CD4-positive, alpha-beta T cell treated with Interferon gamma for 1 hour (primary cell): ENCODE measurements at regions not wholly inside any gene's neighbourhood (a gene's known extent, or its start where the extent isn't known, plus 50 kb on each side); places are given as distances from the start of the nearest gene placed in this dataset.

Experiments
- DNase-seq: peaks from one replicate; pipeline ENCODE4 v3.0.0-alpha.2; 2020

GRCh38 chr5:166992108-166992507 is 1299.3 kb upstream of the WWC1 start:
- no peak for DNase-seq

DNA sequence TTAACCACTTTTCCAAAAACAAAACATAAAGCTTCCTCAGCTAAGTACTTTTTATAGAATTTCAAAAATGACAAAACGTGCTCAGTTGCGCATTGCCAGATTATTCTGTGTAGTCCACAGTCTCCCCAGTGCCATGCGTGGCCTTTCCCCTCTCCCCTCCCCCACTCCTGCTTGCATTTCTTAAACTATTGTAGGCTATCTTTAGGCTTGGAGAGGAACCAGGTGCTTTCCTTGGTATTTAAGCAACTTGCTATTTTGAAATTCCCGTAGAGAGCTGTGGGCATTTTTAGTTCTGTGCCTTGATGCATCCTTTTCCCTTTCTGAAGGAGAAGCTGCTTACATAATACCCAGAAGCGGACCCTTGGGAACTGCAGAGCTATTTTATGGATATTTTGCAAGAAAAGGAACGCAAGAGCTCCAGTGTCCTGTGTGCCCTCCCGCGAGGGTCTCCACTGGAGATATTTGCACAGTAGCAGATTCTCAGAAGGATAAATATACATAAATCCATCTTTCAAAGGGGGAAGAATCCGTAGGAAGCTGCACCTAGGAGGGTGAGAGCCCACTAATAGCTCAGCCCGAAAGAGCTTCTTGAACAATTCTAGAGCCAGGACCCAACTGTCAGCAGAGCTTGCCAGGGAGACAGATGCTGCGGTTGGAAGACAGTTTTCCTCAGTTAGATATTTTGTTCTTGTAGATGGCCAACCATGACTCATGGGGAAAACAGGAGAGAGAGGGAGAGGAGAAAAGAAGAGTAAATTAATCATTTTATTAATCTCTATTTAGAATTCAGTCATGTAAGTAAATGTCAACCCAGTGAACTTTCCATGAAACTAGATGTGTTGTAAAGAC is 1298.3 kb upstream of the WWC1 start:
- DNase-seq = no peak

DNA sequence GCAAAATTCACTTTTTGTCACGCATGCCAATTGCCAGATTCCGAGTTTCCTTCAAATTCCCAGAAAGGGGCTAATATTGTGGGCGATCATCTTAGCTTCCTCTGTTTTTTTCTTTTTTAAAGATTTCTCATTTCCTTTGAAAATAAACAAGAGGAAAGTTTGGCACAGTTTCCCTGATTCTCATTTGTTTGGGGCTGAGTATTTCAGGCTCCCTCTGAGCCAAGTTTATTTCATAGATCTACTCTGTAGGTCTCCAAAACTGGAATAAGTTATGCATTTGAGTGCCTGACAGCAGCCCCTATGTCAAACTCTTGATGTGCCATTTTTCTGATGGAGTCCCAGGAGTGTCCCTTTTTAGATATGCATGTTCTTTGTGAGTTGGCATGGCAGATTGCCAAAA is 1297.2 kb upstream of the WWC1 start:
- DNase-seq = no peak

DNA sequence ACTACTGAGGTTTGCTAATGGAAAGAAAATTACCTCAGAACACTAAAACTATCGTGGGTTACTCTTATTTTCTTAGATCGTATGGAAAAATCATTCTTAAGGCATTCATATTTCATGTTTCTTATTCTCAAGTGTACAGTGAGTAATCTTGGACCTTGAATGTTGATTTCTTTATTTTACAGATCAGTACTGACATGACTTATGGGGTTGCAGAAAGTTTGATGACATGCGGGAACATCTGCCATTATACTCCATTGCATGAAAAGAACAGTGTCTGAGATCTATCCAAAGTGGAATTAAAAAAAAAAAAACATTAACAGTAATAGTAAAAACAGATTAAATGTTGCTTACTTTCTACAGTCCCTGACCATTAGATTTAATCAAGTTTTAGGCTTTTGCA is 1290.2 kb upstream of the WWC1 start:
- no peak for DNase-seq

GRCh38 chr5:167008705-167009104 is 1282.7 kb upstream of the WWC1 start:
- DNase-seq = no peak

GRCh38 chr5:167011196-167011595 is 1280.2 kb upstream of the WWC1 start:
- DNase-seq = no peak

- DNase-seq = no peak
Observed at GRCh38 chr5:167012123-167013034, 1279.1 kb upstream of the WWC1 start.

GRCh38 chr5:167014401-167015056 is 1276.9 kb upstream of the WWC1 start:
- no peak for DNase-seq

DNA sequence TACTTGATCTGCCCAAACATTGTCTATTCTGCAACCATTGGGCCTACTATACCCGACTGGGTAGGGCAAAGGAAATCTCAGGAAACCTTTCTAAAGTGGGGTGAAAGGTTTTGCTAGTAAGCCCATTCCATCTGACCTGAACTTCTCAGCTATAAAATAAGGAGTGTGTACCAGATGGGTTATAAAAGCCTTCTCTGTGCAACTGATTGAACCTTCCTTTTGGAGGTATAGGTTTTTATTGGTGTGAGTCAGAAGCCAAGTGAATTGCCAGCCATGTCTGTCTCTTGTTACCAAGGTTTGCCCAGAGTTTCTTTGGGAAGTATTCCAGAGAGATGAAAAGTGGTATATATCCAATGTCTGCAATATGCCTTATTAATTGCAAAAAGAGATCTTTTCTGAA is 1271.0 kb upstream of the WWC1 start:
- DNase-seq = no peak

DNA sequence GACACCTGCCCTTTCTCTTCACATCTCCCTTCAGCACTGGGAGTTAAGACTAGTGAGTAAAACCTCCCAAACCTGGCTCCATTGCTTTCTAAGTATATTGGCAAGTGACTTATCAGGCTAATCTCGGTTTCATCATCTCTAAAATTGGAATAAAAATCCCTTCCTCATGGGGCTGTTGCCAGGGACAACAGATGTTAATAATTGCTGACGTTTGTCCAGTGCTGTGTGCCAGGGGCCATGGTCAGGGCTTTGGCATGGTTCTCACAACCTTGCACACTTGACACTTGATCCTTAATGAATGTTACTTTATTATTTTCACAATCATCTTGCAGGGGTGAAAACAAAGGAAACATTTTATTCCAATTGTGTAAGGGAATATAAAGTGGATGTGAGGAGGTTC is 1262.0 kb upstream of the WWC1 start:
- DNase-seq = no peak

- DNase-seq = no peak
Observed at GRCh38 chr5:167030500-167031120, 1260.8 kb upstream of the WWC1 start.

GRCh38 chr5:167036585-167036984 is 1254.9 kb upstream of the WWC1 start:
- DNase-seq = no peak

GRCh38 chr5:167049043-167049663 is 1242.3 kb upstream of the WWC1 start:
- DNase-seq = no peak

DNA sequence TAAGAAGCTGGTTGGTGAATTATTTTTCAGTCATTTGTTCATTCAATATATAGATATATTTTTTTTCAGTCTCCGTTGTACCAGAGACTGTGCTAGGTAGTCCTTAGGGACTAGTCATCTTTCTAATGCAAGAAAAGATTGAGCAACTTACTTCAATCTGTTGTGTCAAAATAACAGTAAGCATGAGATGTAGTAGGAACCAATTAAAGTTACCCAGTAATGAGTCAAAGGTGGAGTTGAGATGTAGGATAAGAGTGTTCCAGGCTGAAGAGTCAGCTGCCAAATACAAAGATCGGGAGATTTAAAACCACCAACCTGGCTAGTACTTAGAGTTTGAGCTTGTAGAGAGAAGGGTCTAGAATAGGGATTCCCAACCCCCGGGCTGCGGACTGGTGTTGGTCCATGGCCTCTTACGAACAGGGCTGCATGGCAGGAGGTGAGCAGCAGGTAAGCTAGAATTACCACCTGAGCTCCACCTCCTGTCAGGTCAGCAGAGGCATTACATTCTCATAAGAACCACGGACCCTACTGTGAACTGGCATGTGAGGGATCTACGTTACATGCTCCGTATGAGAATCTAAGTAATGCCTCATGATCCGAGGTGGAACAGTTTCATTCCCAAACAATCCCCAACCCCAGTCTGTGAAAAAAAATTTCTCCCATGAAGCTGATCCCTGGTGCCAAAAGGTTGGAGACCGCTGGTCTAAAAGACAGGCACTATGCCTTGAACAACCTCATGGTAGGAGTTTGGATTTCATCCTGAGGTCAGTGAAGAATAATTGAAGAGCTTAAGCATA is 1241.5 kb upstream of the WWC1 start:
- no peak for DNase-seq

- no peak for DNase-seq
Observed at GRCh38 chr5:167050568-167051401, 1240.7 kb upstream of the WWC1 start.

DNA sequence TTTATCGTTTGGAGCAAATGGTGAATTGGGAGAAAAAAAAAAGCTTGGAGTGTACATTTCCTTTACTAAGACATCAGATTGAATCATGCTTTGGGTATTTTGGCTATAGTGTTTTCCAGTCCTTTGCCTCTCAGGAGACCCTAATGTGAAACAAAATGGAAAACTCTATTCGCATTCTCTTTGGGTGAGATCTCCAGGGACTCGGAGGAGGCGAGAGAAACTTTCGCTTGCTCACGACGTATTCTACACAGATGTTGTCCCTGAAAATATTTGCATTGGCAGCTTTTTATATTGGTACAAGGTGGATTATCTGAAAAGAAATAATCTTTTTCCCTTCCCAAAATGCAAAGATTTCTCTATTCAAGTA is 1240.1 kb upstream of the WWC1 start:
- DNase-seq = no peak

DNA sequence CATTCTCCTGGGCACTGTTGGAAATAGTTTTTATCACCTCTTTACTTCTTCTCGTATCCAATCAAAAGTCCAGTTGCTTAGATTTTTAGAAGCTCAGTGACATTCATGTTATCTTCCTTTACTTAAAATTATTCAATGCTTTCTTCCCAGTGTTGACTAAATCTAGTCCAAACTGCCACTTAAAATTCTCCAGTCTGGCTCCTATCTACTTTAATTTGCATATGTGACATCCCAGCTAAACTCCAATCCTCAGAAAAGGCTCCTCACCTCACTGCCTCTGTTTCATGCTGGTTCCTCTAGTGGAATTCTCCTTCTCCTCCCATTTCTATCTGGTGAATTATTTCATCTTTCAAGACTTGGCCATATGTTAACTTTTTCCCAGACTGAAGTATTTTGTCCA is 1238.7 kb upstream of the WWC1 start:
- DNase-seq = no peak

GRCh38 chr5:167057665-167058064 is 1233.8 kb upstream of the WWC1 start:
- DNase-seq = no peak

DNA sequence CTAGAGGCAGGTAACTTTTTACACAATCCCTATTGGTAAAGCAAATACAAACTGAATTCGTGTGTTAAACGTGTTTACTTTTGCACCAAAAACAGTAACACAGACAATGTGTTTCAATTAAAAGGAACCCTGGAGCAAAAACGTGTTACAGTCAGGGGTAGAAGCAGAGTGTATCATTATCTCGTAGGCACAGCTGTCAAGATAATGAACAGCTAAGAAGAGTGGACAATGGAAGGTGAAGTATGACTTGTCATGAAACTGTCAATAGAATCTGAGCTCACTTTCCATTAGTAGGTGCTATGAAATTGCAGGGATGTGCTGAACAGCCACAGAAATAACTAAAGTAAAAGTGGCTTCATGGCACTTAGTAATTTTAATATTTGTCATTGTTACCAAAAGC is 1229.8 kb upstream of the WWC1 start:
- no peak for DNase-seq

- no peak for DNase-seq
Observed at GRCh38 chr5:167063116-167063515, 1228.3 kb upstream of the WWC1 start.

DNA sequence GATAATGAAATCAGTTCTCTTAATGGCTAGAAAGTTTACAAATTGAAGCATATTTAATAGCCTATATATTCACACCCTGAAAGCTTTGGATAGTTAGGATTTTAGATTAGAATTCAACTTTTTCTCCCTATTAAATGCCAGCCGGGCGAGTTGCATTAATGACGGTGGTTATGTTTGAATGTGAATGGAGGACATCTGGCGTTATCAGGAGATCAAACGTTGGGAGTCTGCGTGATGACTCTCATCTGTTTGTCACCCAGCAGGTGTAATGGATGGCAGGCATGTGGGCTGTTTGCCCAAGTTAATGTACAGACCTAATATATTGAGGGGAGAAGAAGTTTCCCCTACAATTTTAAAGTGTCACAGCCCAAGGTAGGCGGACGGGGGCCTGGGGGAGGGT is 1227.7 kb upstream of the WWC1 start:
- no peak for DNase-seq
